Upper lobe of left lung (tissue), 4 donors: ENCODE measurements at regions not wholly inside any gene's neighbourhood (a gene's known extent, or its start where the extent isn't known, plus 50 kb on each side); places are given as distances from the start of the nearest gene placed in this dataset.

Experiments
- POLR2A ChIP-seq, 4 donors: fragments of 450-650 bp; IDR thresholded peaks; one replicate each; pipeline ENCODE4 v1.5.1; 2016 to 2017; ENCODE audit warnings: antibody characterized with exemption in 4 of 4, mild to moderate bottlenecking in 2 of 4
- TF ChIP-seq, protein P1 (sequence below), 6 experiments: fragments of 450-650 bp in 4 of 6; fragments of 200-600 bp in 2 of 6; sonication (generic) in 2 of 6; IDR thresholded peaks; one replicate each; pipeline ENCODE4 v1.5.1; 2016 to 2019; ENCODE audit warnings: antibody characterized with exemption in 6 of 6

DNA sequence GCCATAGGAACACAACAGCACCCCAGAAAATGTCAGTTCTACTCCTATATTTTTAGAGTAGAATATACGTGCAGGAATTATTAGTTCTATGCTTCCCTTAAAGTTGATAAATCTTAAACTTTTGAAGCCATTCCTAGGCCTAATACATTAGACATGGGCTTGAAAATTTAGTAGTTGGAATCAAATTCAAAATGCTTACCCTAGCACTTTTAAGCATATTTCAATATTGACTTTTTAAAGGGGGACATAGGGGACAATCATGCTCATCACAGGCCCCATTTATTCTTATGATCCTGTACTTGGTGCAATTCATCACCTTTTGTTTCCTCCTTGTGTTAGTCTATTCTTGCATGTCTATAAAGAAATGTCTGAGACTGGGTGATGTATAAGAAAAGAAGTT is 129.0 kb downstream of the FAM174A start:
- no peak for TF ChIP-seq POLR2A (IDR thresholded peaks at IDR 0.05)
- TF ChIP-seq, protein P1, sequence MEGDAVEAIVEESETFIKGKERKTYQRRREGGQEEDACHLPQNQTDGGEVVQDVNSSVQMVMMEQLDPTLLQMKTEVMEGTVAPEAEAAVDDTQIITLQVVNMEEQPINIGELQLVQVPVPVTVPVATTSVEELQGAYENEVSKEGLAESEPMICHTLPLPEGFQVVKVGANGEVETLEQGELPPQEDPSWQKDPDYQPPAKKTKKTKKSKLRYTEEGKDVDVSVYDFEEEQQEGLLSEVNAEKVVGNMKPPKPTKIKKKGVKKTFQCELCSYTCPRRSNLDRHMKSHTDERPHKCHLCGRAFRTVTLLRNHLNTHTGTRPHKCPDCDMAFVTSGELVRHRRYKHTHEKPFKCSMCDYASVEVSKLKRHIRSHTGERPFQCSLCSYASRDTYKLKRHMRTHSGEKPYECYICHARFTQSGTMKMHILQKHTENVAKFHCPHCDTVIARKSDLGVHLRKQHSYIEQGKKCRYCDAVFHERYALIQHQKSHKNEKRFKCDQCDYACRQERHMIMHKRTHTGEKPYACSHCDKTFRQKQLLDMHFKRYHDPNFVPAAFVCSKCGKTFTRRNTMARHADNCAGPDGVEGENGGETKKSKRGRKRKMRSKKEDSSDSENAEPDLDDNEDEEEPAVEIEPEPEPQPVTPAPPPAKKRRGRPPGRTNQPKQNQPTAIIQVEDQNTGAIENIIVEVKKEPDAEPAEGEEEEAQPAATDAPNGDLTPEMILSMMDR (IDR thresholded peaks at IDR 0.05): no peak
